SHP77 treated with DMSO at 0.1 percent for 48 hours (cell line): ENCODE measurements at regions not wholly inside any gene's neighbourhood (a gene's known extent, or its start where the extent isn't known, plus 50 kb on each side); places are given as distances from the start of the nearest gene placed in this dataset.
"Not testable (repeated sequence)": the region's sequence is repeated elsewhere in the genome, so short reads cannot be mapped to it uniquely, and the experiment has no call there.

Experiments
- DNase-seq: peaks from one replicate; lab custom pipeline; 2025; lab: John Stamatoyannopoulos, UW

DNA sequence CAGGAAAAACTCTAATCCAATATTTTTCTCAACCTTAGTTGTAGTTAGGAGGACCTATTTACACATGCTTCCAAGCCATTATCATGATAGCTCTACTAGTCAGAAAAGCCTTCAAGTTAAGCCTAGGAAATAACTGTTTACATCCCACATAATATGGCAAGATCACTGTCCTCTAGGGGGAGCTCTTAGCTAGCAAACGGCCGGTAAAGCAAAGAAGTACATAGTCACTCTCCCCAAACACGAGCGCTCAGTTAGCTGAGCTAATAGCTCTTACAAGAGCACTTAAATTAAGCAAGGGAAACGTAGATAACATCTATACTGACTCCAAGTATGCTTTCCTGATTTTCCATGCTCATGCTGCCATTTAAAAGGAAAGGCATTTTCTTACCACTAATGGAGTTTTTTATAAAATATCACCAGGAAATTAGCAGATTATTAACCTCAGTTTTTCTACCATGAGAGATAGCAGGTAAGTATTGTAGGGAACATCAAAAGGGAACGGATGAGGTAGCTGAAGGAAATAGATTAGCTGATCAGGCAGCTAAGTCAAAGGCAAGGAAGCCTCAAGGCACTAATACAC is 100.6 kb upstream of the PABPC3 start:
- DNase-seq = peak; percentile 65

- peak; percentile 15 for DNase-seq
Measured at GRCh38 chr13:24997367-24997967, 98.5 kb upstream of the PABPC3 start.

DNA sequence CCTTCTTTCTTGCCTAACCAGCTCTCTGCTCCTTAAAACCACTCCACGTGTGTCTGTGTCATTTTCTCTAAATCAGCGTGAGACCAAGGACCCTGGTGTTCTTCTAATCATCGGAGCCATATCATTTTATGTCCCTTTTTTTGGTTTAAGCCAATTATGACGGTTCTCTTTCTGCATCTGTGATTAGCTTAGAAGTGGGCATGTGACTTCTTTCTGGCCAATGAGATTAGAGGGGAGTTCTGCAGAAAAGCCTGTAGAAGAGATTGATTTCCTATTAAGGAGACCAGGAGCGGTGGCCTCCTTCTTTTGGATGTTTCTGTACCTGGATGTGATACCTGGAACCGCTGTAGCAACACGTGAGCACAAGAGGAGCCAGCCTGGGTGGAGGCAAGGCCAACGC is 97.5 kb upstream of the PABPC3 start:
- DNase-seq = no peak

DNA sequence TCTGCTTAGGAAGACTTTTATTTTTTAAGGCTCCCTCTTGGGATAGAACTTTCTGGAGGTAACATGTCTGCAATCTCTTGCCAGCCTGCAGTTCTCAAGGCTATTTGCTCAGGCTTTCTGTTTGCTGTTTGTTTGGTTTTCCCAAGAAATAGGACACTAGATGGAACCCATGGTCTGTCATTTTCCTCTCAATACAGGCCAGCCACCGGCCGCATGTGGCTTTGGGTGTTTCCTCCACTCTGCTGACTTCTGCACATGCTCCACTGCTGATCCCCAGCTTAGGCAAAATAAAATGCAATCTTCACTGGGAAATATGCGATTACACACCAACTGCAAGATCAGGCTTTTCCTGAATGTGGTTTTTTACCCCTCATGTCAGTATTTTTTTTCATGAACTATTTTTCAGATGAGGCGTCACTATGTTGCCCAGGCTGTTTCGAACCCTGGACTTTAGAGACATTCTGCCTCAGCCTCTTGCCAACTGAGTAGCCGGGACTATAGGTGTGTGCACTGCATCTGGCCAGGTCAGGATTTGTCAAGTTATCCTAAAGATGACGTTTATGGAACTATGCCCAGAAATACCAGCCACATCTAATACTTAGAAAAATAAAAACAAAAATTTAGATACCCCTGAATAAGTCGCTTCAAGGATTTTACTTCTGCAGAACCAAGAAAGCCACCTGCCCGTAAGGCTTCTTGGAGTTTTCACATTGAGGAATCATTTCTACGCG is 94.3 kb upstream of the PABPC3 start:
- DNase-seq = no peak

- not testable (repeated sequence) for DNase-seq
Measured at GRCh38 chr13:25002311-25002710, 93.6 kb upstream of the PABPC3 start.

GRCh38 chr13:25004489-25004888 is 91.4 kb upstream of the PABPC3 start:
- DNase-seq = not testable (repeated sequence)

- not testable (repeated sequence) for DNase-seq
Measured at GRCh38 chr13:25005050-25005497, 90.9 kb upstream of the PABPC3 start.

GRCh38 chr13:25007389-25007788 is 88.5 kb upstream of the PABPC3 start:
- not testable (repeated sequence) for DNase-seq

- not testable (repeated sequence) for DNase-seq
Measured at GRCh38 chr13:25014398-25014973, 81.5 kb upstream of the PABPC3 start.

DNA sequence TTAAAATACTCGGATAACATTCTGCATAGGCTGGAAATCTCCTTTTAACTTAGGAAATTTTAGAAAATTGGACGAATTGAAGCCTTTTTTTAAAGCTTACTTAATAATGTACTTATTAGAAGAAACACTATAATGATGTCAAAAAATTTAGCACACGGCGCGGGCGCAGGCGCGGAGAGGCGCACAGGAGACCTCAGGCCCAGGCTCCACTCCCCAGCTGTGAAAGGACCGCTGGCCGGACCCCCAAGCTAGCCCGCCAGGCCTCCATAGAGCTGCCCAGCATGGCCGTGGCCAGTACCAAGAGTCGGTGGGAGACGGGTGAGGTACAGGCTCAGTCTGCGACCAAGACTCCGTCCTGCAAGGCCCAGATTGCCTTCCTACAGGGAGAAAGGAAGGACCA is 78.8 kb upstream of the PABPC3 start:
- DNase-seq = not testable (repeated sequence)

DNA sequence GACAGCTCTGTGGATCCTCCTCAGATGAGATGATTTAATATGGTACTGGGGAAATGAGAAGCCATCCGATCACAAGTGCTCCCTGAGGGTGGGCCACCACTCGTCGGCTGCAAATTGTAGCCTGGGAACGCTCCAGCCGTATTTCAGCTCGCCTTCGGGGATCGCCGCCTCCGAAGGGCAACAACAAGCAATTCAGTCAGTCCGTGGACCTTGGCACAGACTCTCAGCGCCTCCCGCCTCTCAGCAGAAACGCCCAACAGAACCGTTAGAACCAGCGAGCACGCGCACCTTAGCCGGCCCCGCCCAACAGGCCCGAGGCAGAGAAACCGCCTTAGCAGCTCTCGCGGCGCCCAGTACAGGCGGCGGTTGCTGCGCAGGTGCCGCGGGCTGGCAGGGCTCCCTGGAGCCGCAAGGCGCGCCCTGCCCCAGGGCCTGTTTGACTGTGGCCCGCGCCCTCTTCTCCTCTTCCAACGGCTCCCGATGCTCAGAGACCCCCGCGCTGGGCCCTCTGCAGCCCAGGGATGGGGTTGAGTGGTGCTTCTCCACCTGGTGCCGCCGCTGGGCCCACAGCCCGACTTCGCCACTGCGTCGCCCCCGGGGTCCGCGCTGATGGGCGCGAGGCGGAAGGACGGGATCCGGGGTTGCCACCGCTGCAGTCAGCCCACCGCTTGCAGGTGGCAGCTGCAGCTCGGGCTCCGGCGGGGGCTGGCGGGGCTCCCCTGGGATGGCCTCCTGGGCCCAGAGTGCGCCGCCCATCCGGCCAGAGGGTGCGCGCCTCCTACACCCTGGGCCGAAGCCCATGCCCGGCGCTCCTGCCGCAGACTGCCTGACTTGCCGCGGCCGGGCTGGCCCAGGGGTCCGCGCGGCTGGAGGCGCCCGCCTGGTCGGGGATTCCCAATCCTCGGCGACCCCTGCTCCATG is 77.9 kb upstream of the PABPC3 start:
- not testable (repeated sequence) for DNase-seq

DNA sequence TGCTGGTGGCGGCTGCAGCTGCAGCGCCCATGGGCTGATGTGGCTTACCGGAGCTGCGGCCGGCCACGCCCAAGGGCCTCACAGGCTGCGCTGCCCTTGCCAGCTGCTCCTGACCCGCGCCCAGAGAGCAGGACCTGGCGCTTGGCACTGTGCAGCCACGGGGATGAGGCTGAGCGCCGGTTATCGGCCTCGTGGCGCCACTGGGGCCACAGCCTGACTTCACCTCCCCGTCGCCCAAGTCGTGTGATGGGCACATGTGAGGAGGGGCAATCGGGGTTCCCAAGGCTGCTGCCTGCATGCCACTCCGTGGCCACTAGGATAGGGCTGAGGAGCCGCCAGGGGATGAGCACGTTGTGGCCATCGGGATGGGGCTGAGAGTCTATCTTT is 77.2 kb upstream of the PABPC3 start:
- no peak for DNase-seq

DNA sequence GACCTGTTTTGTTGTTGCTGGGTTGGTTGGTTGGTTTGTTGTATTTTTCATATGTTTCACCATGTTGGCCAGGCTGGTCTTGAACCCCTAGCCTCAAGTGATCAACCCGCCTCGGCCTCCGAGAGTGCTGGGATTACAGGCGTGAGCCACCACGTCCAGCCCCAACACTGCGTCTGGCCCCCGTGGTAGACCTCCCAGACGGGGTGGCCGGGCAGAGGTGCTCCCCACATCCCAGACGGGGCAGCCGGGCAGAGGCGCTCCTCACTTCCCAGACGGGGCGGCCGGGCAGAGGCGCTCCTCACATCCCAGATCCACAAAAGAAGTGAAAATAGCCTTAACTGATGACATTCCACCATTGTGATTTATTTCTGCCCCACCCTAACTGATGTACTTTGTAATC is 76.2 kb upstream of the PABPC3 start:
- DNase-seq = not testable (repeated sequence)

- DNase-seq = no peak
Measured at GRCh38 chr13:25024175-25024574, 71.8 kb upstream of the PABPC3 start.

DNA sequence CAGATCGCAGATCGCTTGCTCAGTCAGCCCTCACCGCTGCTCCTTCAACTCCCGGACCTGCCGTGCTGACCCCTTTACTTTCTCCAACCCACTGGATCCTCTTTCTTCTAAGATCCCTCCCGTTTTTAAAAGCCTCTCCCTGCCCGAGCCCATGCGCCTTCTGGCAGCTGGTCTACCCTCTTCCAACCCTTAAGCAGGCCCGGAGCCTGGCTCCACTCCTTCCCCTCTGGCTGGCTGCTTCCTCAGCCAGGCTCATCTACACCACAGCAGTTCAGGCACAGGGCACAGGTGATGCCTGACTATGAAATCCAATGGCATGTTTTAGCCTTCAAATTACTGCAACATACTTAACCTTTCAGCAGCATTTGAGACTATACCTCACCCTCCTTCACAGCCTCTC is 63.8 kb upstream of the PABPC3 start:
- no peak for DNase-seq

DNA sequence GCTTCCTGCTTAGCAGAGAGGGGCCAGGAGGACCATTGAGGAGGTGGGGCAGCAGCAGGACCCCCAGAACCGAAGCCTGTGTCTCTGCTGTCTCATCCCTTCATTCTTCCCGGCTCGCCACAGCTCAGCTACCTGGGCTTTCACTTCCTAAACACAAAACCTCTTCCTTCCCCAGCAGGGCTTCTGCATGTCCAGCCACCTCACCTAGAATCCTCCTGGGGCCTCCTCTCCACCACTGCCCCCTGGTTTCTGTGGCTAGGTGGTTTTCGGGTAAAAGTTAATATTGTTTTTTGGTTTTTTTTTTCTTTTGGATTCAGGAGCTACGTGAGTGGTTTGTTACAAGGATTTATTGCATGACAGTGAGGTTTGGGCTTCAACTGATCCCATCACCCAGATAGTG is 61.8 kb upstream of the PABPC3 start:
- no peak for DNase-seq

GRCh38 chr13:25037057-25037813 is 58.7 kb upstream of the PABPC3 start:
- DNase-seq = no peak

DNA sequence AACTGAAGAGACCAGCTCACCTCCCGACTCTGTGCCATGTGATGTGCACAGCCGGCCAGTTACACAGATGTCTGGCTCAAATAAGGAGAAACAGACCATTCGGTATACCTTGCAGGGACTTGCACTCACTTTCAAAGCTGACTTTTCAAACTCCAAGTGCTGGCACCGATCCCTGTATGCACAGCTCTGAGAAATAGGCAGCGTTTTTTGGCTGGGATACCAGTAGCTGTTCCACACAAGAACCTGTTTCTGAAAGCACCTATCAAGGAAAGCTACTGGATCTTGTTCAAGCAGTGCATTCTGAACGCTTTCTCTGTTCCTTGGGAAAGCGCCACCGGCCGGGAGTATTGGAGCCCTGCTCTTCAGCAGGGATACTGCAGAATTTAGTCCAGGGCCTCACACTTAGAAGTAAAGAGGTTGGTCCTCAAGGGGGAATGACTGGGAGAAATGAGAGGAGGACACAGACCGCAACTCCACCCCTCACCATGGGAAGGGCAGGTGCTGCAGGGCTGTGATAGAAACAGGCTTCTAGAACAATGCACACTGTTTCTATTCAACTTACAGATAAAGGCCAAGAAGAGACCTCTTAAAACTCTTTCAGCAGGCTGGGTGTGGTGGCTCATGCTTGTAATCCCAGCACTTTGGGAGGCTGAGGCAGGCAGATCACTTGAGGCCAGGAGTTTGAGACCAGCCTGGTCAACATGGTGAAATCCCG is 53.6 kb upstream of the PABPC3 start:
- no peak for DNase-seq

DNA sequence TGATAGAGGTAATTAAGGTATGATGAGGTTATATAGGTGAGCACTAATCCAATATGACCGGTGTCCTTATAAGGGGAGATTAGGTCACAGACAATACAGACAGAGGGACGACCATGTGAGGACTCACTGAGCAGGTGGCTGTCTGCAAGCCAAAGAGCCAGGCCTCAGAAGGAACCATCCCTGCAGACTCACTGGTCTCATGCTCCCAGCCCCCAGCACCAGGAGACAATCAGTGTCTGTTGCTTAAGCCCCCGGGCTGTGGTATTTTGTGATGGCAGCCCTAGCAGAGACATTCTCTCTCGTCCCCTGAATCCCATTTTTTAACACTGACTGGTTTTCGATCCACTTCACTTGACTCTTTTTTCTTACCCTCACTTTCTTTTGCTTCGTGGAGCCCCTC is 51.9 kb upstream of the PABPC3 start:
- no peak for DNase-seq
